ENCODE measurements at regions not wholly inside any gene's neighbourhood (a gene's known extent, or its start where the extent isn't known, plus 50 kb on each side); places are given as distances from the start of the nearest gene placed in this dataset.

GRCh38 chr6:66344796-66345195 is 637.8 kb upstream of the EYS start:
- TF ChIP-seq POLR2A (IDR thresholded peaks at IDR 0.05), result no peak
- no peak for TF ChIP-seq CTCF (IDR thresholded peaks at IDR 0.05)

Measured in vagina (tissue), 2 donors.